H1 (cell line): ENCODE measurements at regions not wholly inside any gene's neighbourhood (a gene's known extent, or its start where the extent isn't known, plus 50 kb on each side); places are given as distances from the start of the nearest gene placed in this dataset.

Source experiments
- KDM1A ChIP-seq: fragments of 200-600, 300-600 bp; sonication (generic); IDR thresholded peaks from 2 replicates; pipeline ENCODE4 v1.7.1; 2016; ENCODE audit warnings: mild to moderate bottlenecking, low read length, borderline replicate concordance
- RAD21 ChIP-seq, 2 experiments: IDR thresholded peaks in 1 of 2; conservative IDR thresholded peaks in 1 of 2; 2 replicates each; pipeline ENCODE4 v1.6.1; 2011; ENCODE audit warnings: low read depth in 2 of 2, low read length in 2 of 2, improper control_type of control experiment in 1 of 2, inconsistent platforms in 1 of 2, mild to moderate bottlenecking in 1 of 2, moderate library complexity in 1 of 2

GRCh38 chr6:167712731-167713475 lies 113.8 kb upstream of the AFDN start (continued):
- TF ChIP-seq RAD21 (IDR thresholded peaks at IDR 0.05 in 1 of 2, conservative IDR thresholded peaks at IDR 0.05 in 1 of 2; ENCODE audit: low read depth in 2 of 2, low read length in 2 of 2) (no peak), KDM1A (no peak)
